T-cell (primary cell): ENCODE measurements at regions not wholly inside any gene's neighbourhood (a gene's known extent, or its start where the extent isn't known, plus 50 kb on each side); places are given as distances from the start of the nearest gene placed in this dataset.

Experiments
- ATAC-seq, 4 experiments: fragments of 200-7000 bp in 3 of 4; fragments of 150-1000 bp in 1 of 4; cut with Tn5 transposase; replicated peaks in 1 of 4; 1 replicate in 3 of 4; 2 replicates in 1 of 4; pipeline ENCODE4 v1.10.0; 2021; ENCODE audit warnings: moderate library complexity in 3 of 4, mild to moderate bottlenecking in 2 of 4, moderate number of reproducible peaks in 1 of 4
- CTCF ChIA-PET, 2 donors: fragments of 300-600 bp; sonication (Branson Sonifier 250); formaldehyde crosslinking; loops; one replicate each; lab custom pipeline; 2022; ENCODE audit warnings: antibody characterized with exemption in 2 of 2; lab: Charles Lee
- POLR2A ChIA-PET, 2 donors: fragments of 300-600 bp; sonication (Branson Sonifier 250); formaldehyde crosslinking; loops; one replicate each; lab custom pipeline; 2022; ENCODE audit warnings: antibody characterized with exemption in 2 of 2; lab: Charles Lee
- DNase-seq, 35 experiments: peaks; one replicate each; pipeline versions ENCODE4 v3.0.0 to v3.0.0-alpha.2; 2013 to 2023
- H3K27ac ChIP-seq: one replicate; pipeline ENCODE4 v1.5.1; 2013; ENCODE audit warnings: low read length
- H3K27me3 ChIP-seq, 2 experiments: replicated peaks in 1 of 2; 1 replicate in 1 of 2; 2 replicates in 1 of 2; pipeline versions ENCODE4 v1.6.1 to v1.7.0; 2013; ENCODE audit warnings: low read length in 1 of 2, mixed read lengths in 1 of 2; ENCODE audit not compliant: control insufficient read depth in 2 of 2, insufficient read depth in 2 of 2; ENCODE audit errors: extremely low read depth in 1 of 2
- H3K36me3 ChIP-seq, 2 donors: 1 replicate in 1 of 2; 2 replicates in 1 of 2; pipeline versions ENCODE4 v1.6.1 to v1.7.0; 2013; ENCODE audit warnings: low read length in 1 of 2; ENCODE audit not compliant: control insufficient read depth in 2 of 2, insufficient read depth in 1 of 2; ENCODE audit errors: extremely low read depth in 1 of 2
- H3K4me1 ChIP-seq, 2 experiments: 1 replicate in 1 of 2; 2 replicates in 1 of 2; pipeline versions ENCODE4 v1.6.1 to v1.7.0; 2013; ENCODE audit warnings: low read length in 2 of 2, mixed read lengths in 1 of 2; ENCODE audit not compliant: insufficient read depth in 2 of 2, control insufficient read depth in 1 of 2; ENCODE audit errors: extremely low read depth in 1 of 2
- H3K4me3 ChIP-seq, 2 donors: 1 replicate in 1 of 2; 2 replicates in 1 of 2; pipeline versions ENCODE4 v1.5.1 to v1.7.0; 2013; ENCODE audit warnings: mild to moderate bottlenecking in 2 of 2, low read length in 1 of 2, moderate library complexity in 1 of 2; ENCODE audit not compliant: control insufficient read depth in 1 of 2; ENCODE audit errors: extremely low read depth in 1 of 2
- H3K9me3 ChIP-seq: 2 replicates; pipeline ENCODE4 v1.7.0; 2013
- H3K27ac Mint-ChIP-seq, 2 donors: one replicate each; pipeline ENCODE4 v1.8.0; 2020 to 2021; ENCODE audit warnings: mild to moderate bottlenecking in 2 of 2, mixed read lengths in 2 of 2
- H3K27me3 Mint-ChIP-seq, 2 donors: one replicate each; pipeline ENCODE4 v1.8.0; 2021 to 2022; ENCODE audit warnings: mixed read lengths in 2 of 2
- H3K36me3 Mint-ChIP-seq: one replicate; pipeline ENCODE4 v1.8.0; 2021; ENCODE audit warnings: mixed read lengths
- H3K4me1 Mint-ChIP-seq, 3 donors: one replicate each; pipeline ENCODE4 v1.8.0; 2020 to 2022; ENCODE audit warnings: mixed read lengths in 3 of 3, mild to moderate bottlenecking in 1 of 3
- H3K4me3 Mint-ChIP-seq, 3 donors: one replicate each; pipeline ENCODE4 v1.8.0; 2020 to 2022; ENCODE audit warnings: mild to moderate bottlenecking in 3 of 3, mixed read lengths in 3 of 3, moderate library complexity in 3 of 3
- H3K9me3 Mint-ChIP-seq, 3 donors: one replicate each; pipeline ENCODE4 v1.8.0; 2020 to 2022; ENCODE audit warnings: mixed read lengths in 3 of 3
- whole genome bisulfite sequencing: methylation state at CpG from one replicate; pipeline ENCODE4 v1.1.5; 2013; ENCODE audit warnings: missing lambda C conversion rate; ENCODE audit not compliant: insufficient coverage; 5-methylcytosine and 5-hydroxymethylcytosine counted together

DNA sequence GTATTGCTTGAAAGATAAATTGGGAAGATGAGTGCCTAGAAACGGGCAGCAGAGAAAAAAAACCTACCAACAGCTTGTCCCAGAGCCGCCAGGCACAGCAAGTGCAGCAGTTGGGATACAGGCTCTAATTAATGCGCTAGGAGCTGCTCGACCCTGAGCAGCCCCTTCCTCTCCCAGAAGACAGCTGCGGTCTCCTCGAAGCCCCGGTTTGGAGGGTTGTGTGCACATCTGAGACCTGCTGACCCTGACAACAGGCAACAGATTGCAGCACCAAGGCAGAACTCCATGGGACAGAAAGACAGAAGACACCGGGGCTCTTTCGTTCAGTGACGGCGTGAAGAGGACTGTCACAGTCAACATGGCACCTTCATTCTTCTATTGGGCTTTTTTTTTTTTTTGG lies 101.4 kb downstream of the TSEN15 start:
- Mint-ChIP-seq H3K36me3 (no peaks in the 10 kb centered on the region), H3K9me3 (no peaks in the 10 kb centered on the region), H3K27ac (no peak overlapping the region), H3K4me3 (peak overlapping the region in 1 of 3 donors; percentile 49), H3K4me1 (peaks cover 12 to 14% (median 12%) of the 10 kb centered on the region in 3 donors), H3K27me3 (peaks cover 34% of the 10 kb centered on the region in 2 donors)
- H3K27me3 ChIP-seq, result peaks cover 0 to 10% of the 10 kb centered on the region in 2 experiments
- no peaks in the 10 kb centered on the region for H3K36me3 ChIP-seq
- 31% methylated on average over 9 of the region's 11 CpGs for WGBS
- H3K9me3 ChIP-seq, result no peaks in the 10 kb centered on the region
- no peak overlapping the region for H3K4me3 ChIP-seq
- peaks cover 0 to 9% of the 10 kb centered on the region in 2 experiments for H3K4me1 ChIP-seq
- ChIA-PET POLR2A (interaction anchor here in 1 of 2 donors (0.7 kb wide), 1 partner anchor 477 kb away, joined by 3 read pairs; no protein-coding TSS in a partner anchor), CTCF (no interaction called here)
- no peak for ATAC-seq
- H3K27ac ChIP-seq, result no peak overlapping the region
- DNase-seq, result no peak

DNA sequence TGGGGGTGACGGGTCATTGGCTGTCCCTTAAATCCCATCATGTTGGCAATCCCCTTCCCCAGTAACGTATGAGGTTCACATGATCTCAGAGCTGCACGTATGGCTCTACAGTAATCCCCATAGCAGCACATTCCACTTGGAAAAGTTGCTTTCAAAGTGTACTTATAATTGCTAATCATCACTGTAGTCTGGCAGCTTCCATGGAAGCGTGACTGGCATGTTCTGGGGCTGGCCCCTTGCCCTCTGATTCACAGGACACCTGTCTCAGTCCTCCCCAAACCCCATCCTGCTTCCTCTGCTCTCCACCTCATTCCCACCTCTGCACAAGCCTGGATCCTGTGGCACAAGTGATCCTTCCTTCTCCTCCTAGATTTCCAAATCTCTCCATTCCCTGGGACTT lies 102.2 kb downstream of the TSEN15 start:
- ChIA-PET CTCF (no interaction called here), POLR2A (no interaction called here)
- Histone ChIP-seq H3K4me3 (no peak overlapping the region), H3K4me1 (peaks cover 0 to 9% of the 10 kb centered on the region in 2 experiments), H3K27ac (no peak overlapping the region), H3K27me3 (peaks cover 0 to 10% of the 10 kb centered on the region in 2 experiments), H3K36me3 (no peaks in the 10 kb centered on the region), H3K9me3 (no peaks in the 10 kb centered on the region)
- ATAC-seq, result no peak
- WGBS, result 76% methylated on average over 4 of the region's 4 CpGs
- Mint-ChIP-seq H3K36me3 (no peaks in the 10 kb centered on the region), H3K27ac (no peak overlapping the region), H3K4me1 (peaks cover 12 to 14% (median 12%) of the 10 kb centered on the region in 3 donors), H3K4me3 (no peak overlapping the region), H3K27me3 (peaks cover 31 to 33% of the 10 kb centered on the region in 2 donors), H3K9me3 (no peaks in the 10 kb centered on the region)
- DNase-seq, result no peak

DNA sequence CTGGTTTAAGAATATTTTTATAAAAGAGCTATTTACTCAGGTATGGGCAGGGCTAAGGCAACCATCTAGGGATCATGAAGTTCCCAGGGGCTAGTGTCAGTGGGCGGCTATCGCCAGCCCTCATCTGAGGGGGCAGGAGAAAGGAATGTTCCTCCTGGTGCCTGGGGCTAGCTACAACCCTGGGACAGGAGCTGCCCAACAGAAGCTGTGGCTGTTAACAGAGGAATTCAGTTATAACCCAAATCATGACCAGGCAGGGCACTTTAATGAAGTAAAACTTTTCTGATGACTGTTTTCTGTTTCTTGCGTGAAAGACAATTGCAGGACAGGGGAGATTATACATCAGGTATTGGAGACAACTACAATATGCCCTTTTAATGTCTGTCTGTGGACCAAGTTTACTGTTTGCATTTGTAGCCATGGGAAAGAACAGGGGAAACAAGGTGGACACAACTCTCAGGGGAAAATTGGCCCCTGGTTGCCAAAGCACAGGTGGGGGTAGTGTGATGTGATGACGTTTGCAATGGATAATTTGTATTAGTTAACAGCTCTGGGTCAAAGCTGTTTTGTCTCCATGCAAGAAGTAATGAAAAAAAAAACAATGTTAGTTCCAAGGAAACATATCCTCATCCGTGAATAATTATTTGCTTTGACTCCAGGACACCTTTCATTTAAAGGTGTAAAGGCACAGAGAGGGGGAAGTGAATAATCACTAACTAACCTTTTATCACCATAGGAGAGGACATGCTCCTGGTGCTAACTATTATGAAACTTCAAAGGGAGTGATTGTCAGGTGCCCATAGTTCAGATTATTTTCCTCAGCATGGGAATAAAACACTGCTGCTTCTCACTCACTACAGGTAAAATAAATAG lies 105.2 kb downstream of the TSEN15 start:
- Mint-ChIP-seq H3K36me3 (no peaks in the 10 kb centered on the region), H3K27me3 (peaks cover 25 to 27% of the 10 kb centered on the region in 2 donors), H3K9me3 (no peaks in the 10 kb centered on the region), H3K4me1 (peaks cover 12 to 14% (median 13%) of the 10 kb centered on the region in 3 donors), H3K27ac (no peak overlapping the region), H3K4me3 (no peak overlapping the region)
- Histone ChIP-seq H3K27ac (no peak overlapping the region), H3K27me3 (peaks cover 0 to 10% of the 10 kb centered on the region in 2 experiments), H3K4me3 (no peak overlapping the region), H3K9me3 (no peaks in the 10 kb centered on the region), H3K36me3 (no peaks in the 10 kb centered on the region), H3K4me1 (peaks cover 0 to 9% of the 10 kb centered on the region in 2 experiments)
- whole genome bisulfite sequencing, result 100% methylated on average over 1 of the region's 5 CpGs
- ChIA-PET CTCF (no interaction called here), POLR2A (no interaction called here)
- DNase-seq (no peak), ATAC-seq (no peak)

GRCh38 chr1:184157394-184157742 lies 105.8 kb downstream of the TSEN15 start:
- Histone ChIP-seq H3K27ac (no peak overlapping the region), H3K27me3 (peaks cover 0 to 9% of the 10 kb centered on the region in 2 experiments), H3K4me1 (peaks cover 0 to 8% of the 10 kb centered on the region in 2 experiments), H3K36me3 (no peaks in the 10 kb centered on the region), H3K9me3 (no peaks in the 10 kb centered on the region), H3K4me3 (no peak overlapping the region)
- no peak for ATAC-seq
- no peaks in the 10 kb centered on the region for H3K9me3 Mint-ChIP-seq
- POLR2A ChIA-PET, result no interaction called here
- no CpG with 5 or more reads among the region's 1 CpG for WGBS
- H3K4me3 Mint-ChIP-seq, result no peak overlapping the region
- H3K36me3 Mint-ChIP-seq, result no peaks in the 10 kb centered on the region
- H3K4me1 Mint-ChIP-seq, result peaks cover 11 to 12% (median 12%) of the 10 kb centered on the region in 3 donors
- H3K27me3 Mint-ChIP-seq, result peaks cover 21 to 22% of the 10 kb centered on the region in 2 donors
- no peak overlapping the region for H3K27ac Mint-ChIP-seq
- CTCF ChIA-PET, result no interaction called here
- DNase-seq, result no peak

GRCh38 chr1:184158896-184159681 lies 107.6 kb downstream of the TSEN15 start:
- H3K4me1 ChIP-seq, result no peaks in the 10 kb centered on the region

DNA sequence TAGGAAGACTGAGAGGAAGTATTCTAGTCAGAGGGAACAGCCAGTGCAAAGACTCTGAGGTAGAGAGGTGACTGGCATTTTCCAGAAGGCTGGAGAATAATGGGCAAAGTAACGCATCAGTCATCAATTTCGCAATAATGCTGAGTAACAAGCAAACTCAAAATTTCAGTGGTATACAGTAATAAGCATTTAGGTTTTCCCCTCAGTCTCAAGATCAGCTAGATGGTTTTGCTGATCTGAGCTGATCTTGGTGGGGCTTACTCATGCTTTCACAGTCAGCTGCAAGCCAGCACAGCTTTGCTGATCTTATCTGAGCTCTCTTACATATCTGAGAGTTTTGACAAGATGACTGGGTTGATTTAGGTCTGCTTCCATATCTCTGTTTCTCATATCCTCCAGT lies 108.7 kb downstream of the TSEN15 start:
- Histone ChIP-seq H3K36me3 (no peaks in the 10 kb centered on the region), H3K4me1 (no peaks in the 10 kb centered on the region), H3K27me3 (no peaks in the 10 kb centered on the region), H3K4me3 (no peak overlapping the region), H3K9me3 (no peaks in the 10 kb centered on the region), H3K27ac (no peak overlapping the region)
- POLR2A ChIA-PET, result no interaction called here
- WGBS, result no CpG with 5 or more reads among the region's 2 CpGs
- Mint-ChIP-seq H3K4me1 (peaks cover 0 to 3% (median 1%) of the 10 kb centered on the region in 3 donors), H3K36me3 (no peaks in the 10 kb centered on the region), H3K9me3 (no peaks in the 10 kb centered on the region), H3K27me3 (no peaks in the 10 kb centered on the region), H3K27ac (no peak overlapping the region), H3K4me3 (no peak overlapping the region)
- ATAC-seq (peak in 2 of 4 experiments; percentile 47 to 61), DNase-seq (peak in 2 of 35 experiments; percentile 5 to 19)
- CTCF ChIA-PET, result no interaction called here

More at GRCh38 chr1:184158896-184159681, 107.6 kb downstream of the TSEN15 start:
- Mint-ChIP-seq H3K27ac (no peak overlapping the region), H3K9me3 (no peaks in the 10 kb centered on the region), H3K27me3 (peaks cover 6 to 7% of the 10 kb centered on the region in 2 donors), H3K4me1 (peaks cover 0 to 3% (median 1%) of the 10 kb centered on the region in 3 donors), H3K36me3 (no peaks in the 10 kb centered on the region), H3K4me3 (no peak overlapping the region)
- Histone ChIP-seq H3K27ac (no peak overlapping the region), H3K9me3 (no peaks in the 10 kb centered on the region), H3K36me3 (no peaks in the 10 kb centered on the region), H3K4me3 (no peak overlapping the region), H3K27me3 (no peaks in the 10 kb centered on the region)
- CTCF ChIA-PET, result no interaction called here
- WGBS, result 81% methylated on average over 3 of the region's 7 CpGs
- ATAC-seq, result no peak
- POLR2A ChIA-PET, result no interaction called here
- no peak for DNase-seq
